HG02642 (cell line): ENCODE measurements at regions not wholly inside any gene's neighbourhood (a gene's known extent, or its start where the extent isn't known, plus 50 kb on each side); places are given as distances from the start of the nearest gene placed in this dataset.
"Not testable (repeated sequence)": the region's sequence is repeated elsewhere in the genome, so short reads cannot be mapped to it uniquely, and the experiment has no call there.

Source experiments
- ATAC-seq: cut with Tn5 transposase; IDR thresholded peaks from one replicate; pipeline ENCODE4 v1.9.1; 2021; ENCODE audit warnings: mild to moderate bottlenecking; ENCODE audit not compliant: unreplicated experiment, poor library complexity

DNA sequence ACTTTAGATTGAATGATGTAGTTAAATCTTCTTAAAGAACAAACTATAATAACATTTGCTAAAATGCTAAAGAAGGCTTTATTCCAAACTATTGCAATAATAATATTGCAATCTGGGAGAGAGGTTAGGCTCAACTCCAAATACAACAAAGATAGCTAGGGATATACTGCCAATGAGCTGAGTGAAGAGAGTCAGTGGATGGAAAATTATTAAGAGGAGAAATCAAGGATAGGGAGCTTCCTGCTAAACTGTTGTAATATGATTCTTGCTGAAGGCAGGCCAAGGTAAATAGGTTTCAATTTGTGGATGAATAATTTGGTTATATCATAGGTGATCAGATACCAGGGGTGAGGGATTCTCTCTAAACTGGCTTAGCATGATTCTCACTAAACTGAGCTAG is 1651.5 kb downstream of the EFNA5 start:
- no peak for ATAC-seq

DNA sequence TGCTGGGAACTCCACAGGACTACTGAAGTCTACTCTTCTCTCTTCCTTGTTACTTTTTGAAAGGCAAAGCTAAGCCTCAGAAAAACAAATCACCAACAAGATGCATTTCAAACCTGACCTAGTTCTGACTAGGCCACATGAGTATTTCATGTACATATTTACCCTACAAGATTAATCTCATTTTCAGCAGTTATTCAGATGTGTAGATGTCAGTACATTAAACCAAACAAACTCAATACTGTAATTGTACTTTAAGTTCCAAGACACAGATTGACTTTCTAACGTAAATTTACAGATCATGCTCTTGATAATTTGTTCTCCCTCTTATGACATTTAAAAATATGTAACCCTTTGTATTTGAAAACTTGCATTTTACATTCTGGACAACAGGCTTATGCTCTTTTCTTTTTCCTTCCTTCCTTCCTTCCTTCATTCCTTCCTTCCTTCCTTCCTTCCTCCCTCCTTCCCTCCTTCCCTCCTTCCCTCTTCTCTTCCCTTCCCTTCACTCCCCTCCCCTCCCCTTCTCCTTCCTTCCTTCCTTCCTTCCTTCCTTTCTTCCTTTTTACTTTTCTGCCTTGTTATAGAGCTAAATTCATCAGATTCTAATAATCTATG is 1653.4 kb downstream of the EFNA5 start:
- ATAC-seq = no peak

DNA sequence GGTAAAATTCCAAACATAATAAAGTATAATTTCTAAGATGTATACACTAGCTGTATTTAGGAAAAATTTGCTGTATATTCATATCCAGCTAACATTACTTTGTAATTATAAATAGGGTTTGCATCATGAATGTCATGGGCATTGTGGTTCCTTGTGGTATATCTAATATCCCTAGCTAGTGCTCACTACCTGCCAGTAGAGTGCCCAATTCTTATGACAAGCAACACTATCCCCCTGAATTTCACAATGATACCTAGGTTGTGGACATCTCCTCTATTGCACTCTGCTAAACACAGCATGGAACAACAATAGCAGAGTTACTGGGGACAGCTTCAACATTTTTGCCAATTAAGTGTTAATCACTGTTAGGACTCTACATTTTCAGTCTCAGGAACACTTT is 1656.5 kb downstream of the EFNA5 start:
- ATAC-seq = no peak

DNA sequence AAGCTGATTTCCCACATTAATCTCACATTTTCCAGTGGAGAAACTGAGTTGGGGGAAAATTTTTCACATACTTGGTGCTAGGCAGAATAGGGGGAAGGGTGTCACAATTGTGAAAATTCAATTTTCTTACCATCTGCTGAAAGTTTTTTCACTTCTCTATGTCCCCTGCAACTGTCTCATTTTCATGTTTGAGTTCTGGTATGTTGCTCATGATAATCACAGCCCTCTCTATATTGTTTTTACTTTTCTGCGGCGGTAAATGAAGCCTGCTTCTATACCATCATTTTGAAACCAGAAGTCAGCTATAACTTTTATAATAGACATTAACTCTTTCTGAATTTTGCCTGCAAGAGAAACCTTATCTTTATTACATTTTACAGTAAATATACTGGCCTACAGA is 1664.5 kb downstream of the EFNA5 start:
- ATAC-seq = no peak

DNA sequence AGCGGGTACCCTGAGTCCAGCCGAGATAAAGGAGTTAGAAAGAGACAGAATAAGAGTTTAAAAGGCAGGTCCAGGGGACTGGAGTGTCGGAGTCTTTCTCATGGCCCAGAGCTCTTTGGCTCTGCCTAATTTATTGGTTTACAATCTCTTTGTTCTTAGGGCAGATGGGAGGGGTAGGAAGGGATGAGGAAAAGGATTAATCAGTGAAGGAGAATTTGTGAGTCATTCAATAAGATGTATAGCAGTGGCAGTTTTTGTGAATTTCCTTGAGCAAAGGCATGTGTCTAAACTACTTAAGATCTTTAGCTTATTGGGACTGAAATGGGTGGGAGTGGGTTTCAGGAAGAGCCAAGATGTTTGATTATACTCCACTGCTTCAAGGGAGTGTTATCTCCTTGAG is 1671.7 kb downstream of the EFNA5 start:
- ATAC-seq = not testable (repeated sequence)

DNA sequence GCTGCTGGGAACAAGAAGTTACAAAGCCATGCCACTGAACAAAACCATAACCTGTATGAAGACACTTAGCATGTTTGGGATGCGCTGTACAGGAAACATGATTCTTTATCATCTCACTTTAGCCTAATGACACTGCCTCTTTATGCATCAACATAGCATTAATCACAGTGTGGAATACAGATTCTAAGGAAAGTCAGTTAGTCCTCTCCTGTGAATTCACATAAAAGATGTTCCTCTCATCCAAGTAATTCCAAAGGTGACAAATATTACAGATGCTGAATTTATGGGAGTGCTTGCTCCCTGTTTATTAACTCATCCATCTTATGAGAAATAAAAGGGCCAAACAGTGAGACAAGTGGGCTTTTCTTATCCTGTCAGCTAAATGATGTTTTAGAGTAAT is 1677.7 kb downstream of the EFNA5 start:
- no peak for ATAC-seq

DNA sequence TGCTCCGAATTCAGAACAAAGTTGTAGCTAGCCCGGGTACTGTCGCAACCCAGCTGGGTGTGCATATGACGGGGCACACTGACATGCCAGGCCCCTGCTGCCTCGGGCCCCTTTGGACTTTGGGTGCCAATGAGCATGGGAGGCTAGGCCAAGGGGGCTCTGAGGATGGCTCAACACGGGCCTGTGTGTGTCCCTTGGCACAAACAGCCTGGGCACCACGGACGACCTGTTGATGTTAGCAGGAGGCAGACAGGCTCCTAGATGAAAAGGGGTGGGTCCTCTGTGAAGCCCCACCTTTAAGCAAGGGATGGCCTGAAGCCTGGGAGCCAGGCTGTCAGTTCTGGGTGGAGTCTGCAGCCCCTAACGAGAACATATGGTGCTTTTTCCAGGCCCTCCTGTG is 1688.2 kb downstream of the EFNA5 start:
- ATAC-seq = no peak

DNA sequence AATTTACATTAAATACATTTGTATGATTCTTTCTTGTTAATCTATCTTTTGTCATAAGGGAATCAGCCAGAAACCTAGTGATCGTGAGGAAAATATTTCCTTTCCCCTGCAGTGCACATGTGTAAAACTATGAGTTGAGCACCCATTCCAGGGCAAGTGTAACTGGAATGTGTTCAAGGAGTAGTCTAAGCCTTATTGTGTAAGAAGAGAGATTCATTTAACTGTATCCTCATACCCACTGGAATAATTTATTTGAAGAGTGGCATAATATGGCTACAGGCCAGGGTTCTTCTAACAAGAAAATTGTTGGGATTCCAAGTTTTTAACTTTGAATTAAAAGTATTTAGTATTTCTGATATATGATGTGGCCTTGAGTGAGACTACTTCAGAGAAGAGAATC is 1692.7 kb downstream of the EFNA5 start:
- no peak for ATAC-seq

DNA sequence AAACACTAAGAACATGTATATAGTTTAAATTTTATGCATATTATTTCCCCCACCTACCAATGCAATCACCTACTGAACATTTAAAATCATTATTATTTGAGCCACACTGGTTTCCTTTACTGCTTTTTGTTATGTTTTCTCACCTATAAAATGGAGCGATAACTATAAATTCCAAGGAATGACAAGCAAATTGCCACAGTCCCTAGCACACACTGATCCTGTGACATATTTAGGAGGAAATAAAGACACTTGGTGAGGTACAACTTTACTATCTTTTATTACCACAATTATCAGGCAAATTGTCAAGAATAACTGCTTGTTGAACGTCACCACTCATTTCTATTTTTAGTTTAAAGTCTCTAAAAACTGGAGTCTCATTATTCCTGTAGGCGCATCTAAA is 1693.6 kb downstream of the EFNA5 start:
- ATAC-seq = no peak

DNA sequence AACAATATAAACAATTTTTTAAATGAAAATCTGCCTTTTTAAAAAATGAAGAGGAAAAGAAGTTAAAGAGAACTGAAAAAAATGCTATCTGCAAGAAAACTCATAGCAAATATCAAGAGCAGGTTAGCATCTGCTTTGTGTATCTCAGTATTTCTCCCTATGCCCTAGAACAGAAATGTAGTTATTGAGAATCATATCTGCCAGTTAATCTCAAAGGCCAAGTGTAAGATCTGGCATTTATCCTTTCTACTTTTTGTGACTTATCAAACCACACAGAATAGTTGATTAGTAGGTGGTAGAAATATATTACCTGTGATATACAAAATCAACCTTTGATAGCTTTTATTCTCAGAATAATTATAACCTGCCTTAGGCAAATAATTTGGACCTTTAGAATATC is 1699.8 kb downstream of the EFNA5 start:
- no peak for ATAC-seq

DNA sequence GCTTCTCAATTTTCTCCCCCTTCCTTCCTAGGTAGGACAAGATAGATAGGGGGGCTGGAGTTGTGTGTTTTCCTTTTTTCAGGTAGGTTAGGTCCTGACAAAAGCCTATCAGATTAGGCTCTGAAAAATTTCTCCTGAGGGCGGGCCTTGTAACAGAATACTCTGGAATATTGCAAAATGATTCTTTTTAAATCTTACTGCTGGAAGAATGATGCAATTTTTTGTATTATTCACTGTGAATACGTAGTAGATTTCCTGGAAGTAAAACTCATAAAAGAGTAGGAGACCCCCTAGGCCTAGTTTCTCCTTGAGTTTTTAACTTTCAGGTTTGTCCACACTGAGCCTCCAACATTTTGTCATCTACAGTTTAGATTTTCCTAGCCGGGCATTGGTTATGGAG is 1701.8 kb downstream of the EFNA5 start:
- no peak for ATAC-seq

DNA sequence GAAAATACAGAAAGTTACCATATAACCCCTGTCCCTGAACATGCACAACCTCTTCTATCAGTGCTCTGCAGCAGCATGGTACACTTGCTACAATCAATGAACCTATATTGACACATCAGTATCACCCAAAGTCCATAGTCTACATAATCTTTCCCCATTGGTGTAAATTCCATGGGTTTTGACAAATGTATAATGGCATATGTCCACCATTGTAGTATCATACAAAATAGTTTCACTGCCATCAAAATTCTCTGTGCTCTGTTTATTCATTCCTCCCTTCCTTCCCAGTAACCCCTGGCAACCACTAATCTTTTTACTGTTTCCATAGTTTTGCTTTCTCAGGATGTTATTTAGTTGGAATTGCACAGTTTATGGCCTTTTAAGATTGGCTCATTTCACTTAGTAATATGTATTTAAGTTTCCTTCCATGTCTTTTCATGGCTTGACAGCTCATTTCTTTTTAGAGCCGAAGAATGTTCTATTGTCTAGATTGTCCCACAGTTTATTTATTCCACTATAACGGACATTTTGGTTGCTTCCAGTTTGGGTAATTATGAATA is 1707.0 kb downstream of the EFNA5 start:
- ATAC-seq = no peak

DNA sequence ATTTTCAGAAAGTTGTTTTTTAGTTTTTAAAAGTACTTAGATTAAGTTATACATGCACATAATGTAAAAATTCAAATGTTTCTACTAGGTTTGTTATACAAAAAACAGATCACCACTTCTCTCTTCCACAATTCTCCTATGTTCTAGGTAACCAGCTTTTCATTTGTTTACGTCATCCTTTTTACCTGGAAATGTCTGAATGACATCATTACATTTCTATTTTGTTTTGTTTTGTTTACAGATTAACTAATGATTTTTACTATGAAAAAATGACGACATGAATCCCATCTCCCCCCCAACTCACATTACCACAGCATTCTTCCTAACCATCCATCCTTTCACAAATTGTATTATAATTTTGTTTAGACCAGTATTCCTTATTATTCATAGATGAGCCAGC is 1709.2 kb downstream of the EFNA5 start:
- ATAC-seq = no peak

DNA sequence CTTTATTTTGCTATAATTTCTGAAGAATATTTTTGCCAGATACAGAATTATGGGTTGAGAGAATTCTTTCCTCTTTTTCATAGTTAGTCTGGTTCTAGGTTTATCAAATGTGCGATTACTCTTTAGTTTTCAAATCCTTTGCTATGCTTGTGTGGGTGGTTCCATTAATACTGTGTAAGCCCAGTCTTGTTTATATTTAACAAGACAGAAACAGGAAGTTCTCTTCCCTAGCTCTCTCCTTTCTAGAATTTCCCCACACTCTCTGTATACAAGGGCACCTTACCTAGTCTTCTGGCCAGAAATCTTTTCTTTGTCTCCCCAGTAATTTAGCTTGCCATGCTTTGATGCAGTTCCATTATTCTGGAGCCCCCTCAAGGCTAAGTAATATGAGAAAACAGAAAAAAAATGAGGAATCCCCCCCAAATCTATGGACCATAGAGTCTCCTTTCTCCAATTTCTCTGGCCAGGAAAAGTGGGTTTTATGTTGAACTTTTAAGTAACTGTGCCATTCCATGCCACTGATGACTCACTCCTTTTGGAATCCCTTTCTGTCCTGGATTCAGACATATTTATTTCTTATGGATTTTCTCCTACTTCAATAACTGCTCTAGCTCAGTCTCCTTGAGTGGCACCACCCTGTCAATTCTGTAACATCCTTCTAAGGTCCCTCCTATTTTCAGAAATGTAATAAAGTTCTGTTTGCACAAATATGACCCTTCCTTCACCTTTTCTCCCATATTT is 1714.1 kb downstream of the EFNA5 start:
- no peak for ATAC-seq

DNA sequence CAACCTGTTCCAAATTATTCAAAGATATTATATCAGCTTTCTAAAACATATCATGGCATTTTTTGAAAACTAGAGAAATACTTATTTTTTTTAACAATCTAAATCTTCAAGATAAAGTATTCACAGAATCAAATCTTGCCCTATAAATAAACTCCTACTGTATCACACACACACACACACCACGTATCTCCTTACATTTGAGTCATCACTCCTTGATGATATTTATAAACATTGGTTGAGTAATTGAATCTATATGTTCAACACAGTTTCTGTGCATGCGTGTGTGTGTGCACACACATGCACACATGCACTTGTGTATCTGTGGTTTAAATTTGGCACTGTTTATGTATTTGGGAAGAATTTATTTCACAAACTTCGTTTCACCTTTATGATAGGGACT is 1716.4 kb downstream of the EFNA5 start:
- no peak for ATAC-seq

DNA sequence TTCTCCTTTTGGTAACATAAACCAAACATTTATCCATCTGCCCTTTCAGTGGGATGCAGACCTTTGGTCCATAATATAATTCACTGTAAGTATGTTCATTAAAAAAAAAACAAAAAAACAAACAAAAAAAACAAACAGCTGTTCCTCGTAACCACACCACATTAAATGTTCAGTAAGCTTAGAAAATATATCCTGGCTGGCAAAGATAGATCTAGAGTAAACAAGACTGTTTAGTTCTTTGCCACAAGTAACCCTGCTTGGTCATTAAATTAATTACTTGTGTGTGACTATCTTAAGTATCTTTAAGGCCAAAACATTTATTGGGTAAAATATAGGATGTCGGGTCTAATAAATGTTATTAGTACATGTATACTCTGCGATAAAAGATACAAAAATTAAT is 1717.1 kb downstream of the EFNA5 start:
- ATAC-seq = no peak

DNA sequence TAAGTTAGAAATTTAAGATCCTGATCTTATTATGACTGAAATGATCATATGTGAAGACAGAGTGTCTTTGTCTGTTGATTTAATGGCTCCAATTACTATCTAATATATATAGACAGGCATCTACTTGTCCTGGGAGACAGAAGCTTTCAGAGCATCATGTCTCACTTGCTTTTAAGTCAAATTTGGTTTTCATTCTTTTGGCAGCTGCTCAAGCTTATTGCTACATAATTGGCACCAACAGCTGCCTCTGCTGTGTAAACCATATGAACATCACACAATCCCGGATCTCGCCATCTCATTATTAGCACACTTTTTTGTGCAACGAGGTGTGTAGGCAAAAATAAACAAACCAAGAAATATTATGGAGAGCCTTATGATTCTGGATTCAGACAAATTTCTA is 1717.9 kb downstream of the EFNA5 start:
- no peak for ATAC-seq

DNA sequence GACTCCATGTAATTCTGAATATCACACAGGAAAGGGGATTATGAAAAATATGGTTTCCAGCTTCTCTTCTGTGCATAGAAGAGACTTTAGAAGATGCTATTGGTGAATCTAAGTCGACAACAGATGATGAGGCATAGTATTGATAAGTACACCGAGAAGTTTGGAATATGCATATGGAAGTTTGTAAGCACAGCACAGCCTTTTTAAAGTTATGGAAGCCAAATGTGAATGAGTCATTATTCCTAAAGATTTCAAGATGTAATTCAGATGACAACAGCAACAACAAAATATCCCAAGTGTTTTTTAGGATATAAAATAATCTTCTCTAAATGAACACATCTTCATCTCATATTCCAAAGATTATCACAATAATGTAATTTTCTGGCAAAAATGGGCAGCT is 1723.3 kb downstream of the EFNA5 start:
- no peak for ATAC-seq

DNA sequence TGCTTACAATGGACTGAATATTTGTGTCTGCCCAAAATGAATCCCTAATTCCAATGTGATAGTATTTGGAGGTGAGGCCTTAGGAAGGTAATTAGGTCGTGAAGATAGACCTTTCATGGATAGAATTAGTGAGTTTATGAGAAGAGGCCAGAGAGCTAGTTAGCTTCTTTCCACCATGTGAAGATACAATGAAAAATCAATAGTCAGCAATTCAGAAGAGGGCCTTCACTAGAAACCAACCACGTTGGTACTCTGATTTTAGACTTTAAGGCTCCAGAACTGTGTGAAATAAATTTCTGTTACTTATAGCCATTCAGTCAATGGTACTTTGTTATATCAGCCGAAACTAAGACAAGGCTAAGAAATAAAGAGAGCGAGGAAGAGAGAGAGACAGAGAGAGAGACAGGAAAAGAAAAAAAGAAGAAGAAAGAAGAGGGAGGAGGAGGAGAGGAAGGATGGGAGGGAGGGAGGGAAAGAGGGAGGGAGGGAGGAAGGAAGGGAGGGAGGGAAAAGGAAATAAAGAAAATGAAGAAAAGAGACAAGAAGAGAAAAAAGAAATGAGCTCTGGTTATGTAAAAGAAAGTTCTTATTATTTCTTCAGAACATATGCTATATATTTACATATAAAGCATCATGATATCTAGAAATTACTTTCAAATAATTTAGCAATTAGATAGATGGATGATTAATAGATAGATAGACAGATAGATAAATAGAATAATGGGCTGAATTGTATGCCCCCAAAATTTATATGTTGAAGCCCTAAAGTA is 1725.3 kb downstream of the EFNA5 start:
- no peak for ATAC-seq

DNA sequence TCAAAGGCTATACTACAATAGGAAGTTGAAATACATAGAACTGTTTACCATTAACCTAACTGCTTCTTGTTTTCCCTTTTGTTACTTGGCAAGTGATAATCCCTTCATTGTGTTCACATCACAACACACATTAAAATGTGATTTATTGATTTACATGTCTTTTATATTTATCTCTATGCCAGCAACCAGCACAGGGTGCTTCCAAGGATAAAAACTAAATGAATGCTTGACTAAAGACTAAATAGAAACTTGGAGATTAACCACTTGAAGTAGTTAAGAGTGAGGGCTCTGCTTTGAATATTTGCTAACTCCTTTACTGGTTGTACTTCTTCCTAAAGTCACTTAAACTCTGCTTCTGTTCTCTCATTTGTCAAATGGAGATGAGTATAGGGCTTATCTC is 1730.6 kb downstream of the EFNA5 start:
- no peak for ATAC-seq

DNA sequence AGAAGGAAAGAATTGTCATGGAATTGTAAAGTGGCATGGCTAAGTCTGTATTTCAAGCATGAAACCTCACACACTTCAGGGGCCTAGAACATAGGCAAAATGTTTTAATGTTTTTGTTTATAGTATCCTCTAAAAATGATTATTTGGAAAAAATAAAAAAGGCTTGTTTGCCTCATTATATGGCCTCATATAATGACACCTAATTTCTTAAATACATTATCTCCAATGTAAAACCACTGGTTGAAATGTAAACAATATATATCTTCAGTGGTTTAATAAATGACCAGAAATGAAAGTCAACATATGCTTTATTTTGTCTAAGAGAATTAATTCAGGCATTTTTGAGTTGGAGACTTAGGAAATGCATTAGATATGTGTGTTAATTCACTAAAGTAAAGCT is 1736.6 kb downstream of the EFNA5 start:
- ATAC-seq = no peak
